ENCODE measurements at regions not wholly inside any gene's neighbourhood (a gene's known extent, or its start where the extent isn't known, plus 50 kb on each side); places are given as distances from the start of the nearest gene placed in this dataset.

DNA sequence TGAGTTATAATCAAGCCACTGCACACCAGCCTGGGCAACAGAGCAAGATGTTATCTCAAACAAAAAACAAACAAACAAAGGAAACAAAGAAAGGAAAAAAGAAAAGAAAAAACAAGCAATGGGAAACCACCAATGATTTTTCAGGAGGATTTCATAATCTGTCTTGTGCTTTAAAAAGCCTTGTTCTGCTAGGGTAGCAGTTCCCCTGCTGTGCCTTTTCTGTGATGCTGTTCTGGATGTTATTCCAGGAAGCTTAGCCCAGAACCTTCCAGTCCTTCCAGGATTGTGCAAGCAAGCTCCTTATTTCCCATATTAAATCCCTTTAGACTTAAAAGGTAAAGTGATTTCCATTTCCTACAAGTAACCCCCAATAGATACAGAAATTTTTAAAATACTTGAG is 171.1 kb downstream of the ABCC12 start:
- TF ChIP-seq, protein P1, sequence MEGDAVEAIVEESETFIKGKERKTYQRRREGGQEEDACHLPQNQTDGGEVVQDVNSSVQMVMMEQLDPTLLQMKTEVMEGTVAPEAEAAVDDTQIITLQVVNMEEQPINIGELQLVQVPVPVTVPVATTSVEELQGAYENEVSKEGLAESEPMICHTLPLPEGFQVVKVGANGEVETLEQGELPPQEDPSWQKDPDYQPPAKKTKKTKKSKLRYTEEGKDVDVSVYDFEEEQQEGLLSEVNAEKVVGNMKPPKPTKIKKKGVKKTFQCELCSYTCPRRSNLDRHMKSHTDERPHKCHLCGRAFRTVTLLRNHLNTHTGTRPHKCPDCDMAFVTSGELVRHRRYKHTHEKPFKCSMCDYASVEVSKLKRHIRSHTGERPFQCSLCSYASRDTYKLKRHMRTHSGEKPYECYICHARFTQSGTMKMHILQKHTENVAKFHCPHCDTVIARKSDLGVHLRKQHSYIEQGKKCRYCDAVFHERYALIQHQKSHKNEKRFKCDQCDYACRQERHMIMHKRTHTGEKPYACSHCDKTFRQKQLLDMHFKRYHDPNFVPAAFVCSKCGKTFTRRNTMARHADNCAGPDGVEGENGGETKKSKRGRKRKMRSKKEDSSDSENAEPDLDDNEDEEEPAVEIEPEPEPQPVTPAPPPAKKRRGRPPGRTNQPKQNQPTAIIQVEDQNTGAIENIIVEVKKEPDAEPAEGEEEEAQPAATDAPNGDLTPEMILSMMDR (conservative IDR thresholded peaks at IDR 0.05; ENCODE audit: low read length) = no peak
- TF ChIP-seq EZH2phosphoT487 (IDR thresholded peaks at IDR 0.05; ENCODE audit: borderline replicate concordance) = no peak

Measured in Loucy (cell line).